SK-N-SH (cell line): ENCODE measurements at regions not wholly inside any gene's neighbourhood (a gene's known extent, or its start where the extent isn't known, plus 50 kb on each side); places are given as distances from the start of the nearest gene placed in this dataset.
"Not testable (repeated sequence)": the region's sequence is repeated elsewhere in the genome, so short reads cannot be mapped to it uniquely, and the experiment has no call there.

Experiments
- CTCF ChIA-PET: fragments of 300-600, 350-600 bp; formaldehyde crosslinking; extraction: SDS; loops from one replicate; lab custom pipeline; 2021; lab: Yijun Ruan, JAX
- POLR2A ChIA-PET: fragments of 350-600 bp; sonication (Branson Sonifier 250); formaldehyde crosslinking; extraction: SDS; loops from one replicate; lab custom pipeline; 2020; ENCODE audit warnings: antibody characterized with exemption, inconsistent platforms; lab: Yijun Ruan, JAX
- DNase-seq: peaks from one replicate; pipeline ENCODE4 v3.0.0; 2012
- H2AFZ ChIP-seq: fragments of 200-600 bp; sonication (generic); 2 replicates; pipeline ENCODE4 v1.8.1; 2016; ENCODE audit warnings: antibody characterized with exemption, mild to moderate bottlenecking, low read depth
- H3F3A ChIP-seq: fragments of 200-600 bp; sonication (generic); replicated peaks from 2 replicates; pipeline ENCODE3; 2016; ENCODE audit warnings: antibody characterized with exemption, mild to moderate bottlenecking; ENCODE audit not compliant: insufficient read depth
- H3K27ac ChIP-seq, 2 experiments: fragments of 200-500 bp in 1 of 2; fragments of 200-600 bp in 1 of 2; sonication (Bioruptor generic) in 1 of 2; sonication (generic), shearing (Covaris generic) in 1 of 2; 2 replicates each; pipeline versions ENCODE4 v1.5.1 to v1.6.1; 2014 to 2016; ENCODE audit warnings: low read depth in 2 of 2, inconsistent platforms in 1 of 2, low read length in 1 of 2, mild to moderate bottlenecking in 1 of 2, mixed read lengths in 1 of 2
- H3K27me3 ChIP-seq: fragments of 200-600 bp; sonication (generic), shearing (Covaris generic); 2 replicates; pipeline ENCODE4 v1.6.1; 2016; ENCODE audit warnings: mixed run types; ENCODE audit not compliant: insufficient read depth
- H3K36me3 ChIP-seq, 2 experiments: fragments of 200-500 bp in 1 of 2; fragments of 200-600 bp in 1 of 2; sonication (Bioruptor generic) in 1 of 2; sonication (generic) in 1 of 2; replicated peaks in 1 of 2; 2 replicates each; pipeline versions ENCODE3 to v1.5.1; 2014 to 2016; ENCODE audit warnings: low read length in 1 of 2, mild to moderate bottlenecking in 1 of 2; ENCODE audit not compliant: insufficient read depth in 2 of 2, control insufficient read depth in 1 of 2
- H3K4me1 ChIP-seq, 2 experiments: fragments of 200-500 bp in 1 of 2; fragments of 200-600 bp in 1 of 2; sonication (Bioruptor generic) in 1 of 2; sonication (generic), shearing (Covaris generic) in 1 of 2; 2 replicates each; pipeline versions ENCODE4 v1.5.1 to v1.6.1; 2014 to 2016; ENCODE audit warnings: low read depth in 1 of 2, low read length in 1 of 2, mixed run types in 1 of 2; ENCODE audit not compliant: insufficient read depth in 2 of 2, control insufficient read depth in 1 of 2
- H3K4me2 ChIP-seq: fragments of 200-600 bp; sonication (generic), shearing (Covaris generic); 2 replicates; pipeline ENCODE4 v1.6.1; 2017; ENCODE audit warnings: mixed run types
- H3K4me3 ChIP-seq, 2 experiments: fragments of 200-500 bp in 1 of 2; fragments of 200-600 bp in 1 of 2; sonication (Bioruptor generic) in 1 of 2; sonication (generic), shearing (Covaris generic) in 1 of 2; 2 replicates each; pipeline versions ENCODE4 v1.5.1 to v1.8.1; 2014 to 2016; ENCODE audit warnings: low read depth in 2 of 2, inconsistent platforms in 1 of 2, low read length in 1 of 2, mild to moderate bottlenecking in 1 of 2, mixed read lengths in 1 of 2, moderate library complexity in 1 of 2
- H3K79me2 ChIP-seq: fragments of 200-600 bp; sonication (generic); 2 replicates; pipeline ENCODE4 v1.8.1; 2017; ENCODE audit warnings: mild to moderate bottlenecking; ENCODE audit not compliant: insufficient read depth
- H3K9ac ChIP-seq: fragments of 200-600 bp; sonication (generic); 2 replicates; pipeline ENCODE4 v1.6.1; 2017; ENCODE audit warnings: mixed run types
- H3K9me2 ChIP-seq: fragments of 200-600 bp; sonication (generic); 2 replicates; pipeline ENCODE4 v1.6.1; 2017; ENCODE audit warnings: mixed run types
- H3K9me3 ChIP-seq: fragments of 200-600 bp; sonication (generic); 2 replicates; pipeline ENCODE4 v1.6.1; 2017; ENCODE audit warnings: mixed run types, mild to moderate bottlenecking, moderate library complexity
- H4K20me1 ChIP-seq: fragments of 200-600 bp; sonication (generic); 2 replicates; pipeline ENCODE4 v1.6.1; 2017; ENCODE audit warnings: mild to moderate bottlenecking, mixed run types; ENCODE audit not compliant: insufficient read depth
- ELF1 ChIP-seq: IDR thresholded peaks from 2 replicates; pipeline ENCODE4 v1.4.0; 2012
- EP300 ChIP-seq, 2 experiments: IDR thresholded peaks; 2 replicates each; pipeline versions ENCODE4 v1.4.0 to v1.6.1; 2012; ENCODE audit warnings: borderline replicate concordance in 1 of 2, low read depth in 1 of 2, low read length in 1 of 2
- EZH2phosphoT487 ChIP-seq: fragments of 200-600 bp; sonication (generic); IDR thresholded peaks from 2 replicates; pipeline ENCODE4 v1.6.1; 2017; ENCODE audit warnings: low read depth, mixed run types, mild to moderate bottlenecking, antibody characterized with exemption, moderate library complexity, borderline replicate concordance
- FOXJ3 ChIP-seq: sonication (generic); formaldehyde crosslinking; IDR thresholded peaks from 2 replicates; pipeline ENCODE4 v1.5.1; 2020; ENCODE audit warnings: mild to moderate bottlenecking, missing genetic modification reagents
- GATA2 ChIP-seq: sonication (generic); formaldehyde crosslinking; IDR thresholded peaks from 2 replicates; pipeline ENCODE4 v1.5.0; 2020; ENCODE audit warnings: mild to moderate bottlenecking, missing genetic modification reagents
- JUND ChIP-seq: IDR thresholded peaks from 2 replicates; pipeline ENCODE4 v1.4.0; 2012
- MEF2A ChIP-seq: IDR thresholded peaks from 2 replicates; pipeline ENCODE4 v1.4.0; 2012; ENCODE audit warnings: low read depth, borderline replicate concordance
- MXI1 ChIP-seq: IDR thresholded peaks from 2 replicates; pipeline ENCODE4 v1.6.1; 2012; ENCODE audit warnings: mild to moderate bottlenecking, low read depth, low read length, improper control_type of control experiment
- NRF1 ChIP-seq: IDR thresholded peaks from 2 replicates; pipeline ENCODE4 v1.6.1; 2012; ENCODE audit warnings: low read depth, mild to moderate bottlenecking, low read length
- POLR2AphosphoS5 ChIP-seq: IDR thresholded peaks from 2 replicates; pipeline ENCODE4 v1.6.1; 2012; ENCODE audit warnings: low read depth, low read length
- RCOR1 ChIP-seq: fragments of 150-350 bp; IDR thresholded peaks from 2 replicates; pipeline ENCODE4 v1.6.1; 2017; ENCODE audit warnings: antibody characterized with exemption, low read length
- SMC3 ChIP-seq: IDR thresholded peaks from 2 replicates; pipeline ENCODE4 v1.6.1; 2012; ENCODE audit warnings: low read depth, low read length, improper control_type of control experiment
- TAF1 ChIP-seq: IDR thresholded peaks from 2 replicates; pipeline ENCODE4 v1.6.1; 2012; ENCODE audit warnings: low read depth, mild to moderate bottlenecking, low read length, moderate library complexity, borderline replicate concordance
- TCF12 ChIP-seq: IDR thresholded peaks from 2 replicates; pipeline ENCODE4 v1.4.0; 2012
- YY1 ChIP-seq: IDR thresholded peaks from 2 replicates; pipeline ENCODE4 v1.4.0; 2012; ENCODE audit warnings: low read depth, mild to moderate bottlenecking
- WGBS: methylation state at CpG from one replicate; pipeline ENCODE4 v1.1.6; 2017; ENCODE audit warnings: low lambda C conversion rate; 5-methylcytosine and 5-hydroxymethylcytosine counted together
- TF ChIP-seq, protein P1 (sequence below): IDR thresholded peaks from 2 replicates; pipeline ENCODE4; 2012
- TF ChIP-seq, protein P2 (sequence below): fragments of 150-350 bp; IDR thresholded peaks from 2 replicates; pipeline ENCODE4 v1.6.1; 2016; ENCODE audit warnings: mild to moderate bottlenecking, low read depth, low read length
- TF ChIP-seq, protein P3 (sequence below): IDR thresholded peaks from 2 replicates; pipeline ENCODE4 v1.4.0; 2012; ENCODE audit warnings: low read depth
- TF ChIP-seq, protein P4 (sequence below): fragments of 150-350 bp; IDR thresholded peaks from 2 replicates; pipeline ENCODE4 v1.6.1; 2017; ENCODE audit warnings: antibody characterized with exemption, low read length, low read depth, borderline replicate concordance
- TF ChIP-seq, protein P5 (sequence below): IDR thresholded peaks from 2 replicates; pipeline ENCODE4 v1.4.0; 2012; ENCODE audit warnings: low read depth, borderline replicate concordance

DNA sequence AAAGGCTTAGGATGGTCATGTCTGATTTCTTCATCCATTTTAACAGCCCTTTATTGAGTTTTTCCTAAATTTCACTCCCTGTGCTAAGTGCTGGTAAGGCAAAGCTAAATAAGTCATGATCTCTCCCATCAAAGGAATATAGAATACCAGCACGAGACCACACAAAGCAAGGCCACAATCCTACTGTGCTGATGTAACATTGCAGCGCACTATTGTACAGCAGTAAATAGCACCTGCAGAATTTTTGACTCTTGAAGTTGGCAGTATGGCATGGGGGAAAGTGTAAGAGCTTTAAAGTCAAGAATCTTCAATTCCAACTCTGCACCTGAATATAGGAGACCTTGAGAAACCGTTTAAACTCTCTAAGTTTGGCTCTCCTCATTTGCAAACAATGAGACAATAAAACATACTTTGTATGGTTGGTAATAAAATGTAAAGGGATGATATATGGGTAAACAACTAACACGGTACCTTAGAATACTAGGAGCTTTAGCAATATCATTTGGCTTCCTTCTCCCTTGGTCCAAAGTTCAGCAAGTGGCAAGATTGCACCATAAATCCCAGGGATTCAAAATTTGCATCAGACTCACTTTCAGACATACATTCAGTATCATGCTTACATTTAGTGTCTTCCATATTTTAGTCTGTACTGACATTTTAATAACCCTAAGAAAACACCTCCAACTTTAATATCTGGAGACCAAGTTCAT lies 132.9 kb upstream of the PRDX6 start:
- DNase-seq, result no peak
- no peaks in the 10 kb centered on the region for H4K20me1 ChIP-seq
- 64% methylated on average over 4 of the region's 4 CpGs for WGBS
- H3K4me1 ChIP-seq, result no peaks in the 10 kb centered on the region
- no peaks in the 10 kb centered on the region for H3K36me3 ChIP-seq
- H3K27ac ChIP-seq, result no peak overlapping the region
- no peaks in the 10 kb centered on the region for H3K9me3 ChIP-seq
- peaks cover 5% of the 10 kb centered on the region for H3F3A ChIP-seq
- H3K9ac ChIP-seq, result no peak overlapping the region
- H3K79me2 ChIP-seq, result no peaks in the 10 kb centered on the region
- no peaks in the 10 kb centered on the region for H3K9me2 ChIP-seq
- H3K4me3 ChIP-seq, result no peak overlapping the region
- H3K27me3 ChIP-seq, result no peaks in the 10 kb centered on the region
- CTCF ChIA-PET, result interaction anchor here (0.6 kb wide), 1 partner anchor 1399 kb away, joined by 3 read pairs; no protein-coding TSS in a partner anchor
- H2AFZ ChIP-seq, result no peak overlapping the region
- TF ChIP-seq GATA2 (CRISPR knock-in tag) (no peak), JUND (no peak), MEF2A (no peak)
- POLR2A ChIA-PET, result no interaction called here
- no peak overlapping the region for H3K4me2 ChIP-seq

DNA sequence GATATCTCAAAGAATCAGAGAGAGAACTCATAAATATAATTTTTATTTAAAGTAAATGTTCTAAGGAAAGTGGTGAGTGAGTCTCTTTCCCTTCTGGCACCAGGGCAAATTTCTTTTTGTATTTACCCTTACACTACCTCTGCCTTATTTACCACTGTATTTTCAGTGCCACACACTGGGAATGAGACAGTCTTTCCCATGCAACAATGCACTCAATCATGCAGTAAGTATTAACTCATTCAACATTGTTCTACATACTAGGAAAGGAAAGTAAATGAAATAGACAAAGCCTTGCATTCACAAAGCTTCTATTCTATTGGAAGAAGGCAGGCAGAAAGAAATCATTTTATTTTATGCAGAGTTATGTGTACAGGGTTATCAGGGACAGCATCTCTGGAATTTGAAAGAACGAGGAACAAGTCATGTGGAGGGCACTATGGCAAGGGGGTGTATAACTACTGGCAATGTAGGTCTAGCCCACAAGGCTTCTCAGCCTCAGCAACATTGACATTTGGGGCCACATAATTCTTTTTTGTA lies 129.8 kb upstream of the PRDX6 start:
- H3K9me3 ChIP-seq, result no peaks in the 10 kb centered on the region
- WGBS, result 52% methylated on average over 1 of the region's 1 CpG
- no peaks in the 10 kb centered on the region for H4K20me1 ChIP-seq
- H3F3A ChIP-seq, result no peaks in the 10 kb centered on the region
- H3K27ac ChIP-seq, result no peak overlapping the region
- no peak for TF ChIP-seq FOXJ3
- no peak for TF ChIP-seq ELF1
- TF ChIP-seq EP300 (IDR thresholded peaks at IDR 0.05; ENCODE audit: borderline replicate concordance in 1 of 2, low read depth in 1 of 2, low read length in 1 of 2), result no peak
- no peak for TF ChIP-seq JUND
- TF ChIP-seq SMC3, result no peak
- no peak for TF ChIP-seq TAF1
- TF ChIP-seq GATA2 (CRISPR knock-in tag), result no peak
- TF ChIP-seq EZH2phosphoT487, result no peak
- TF ChIP-seq, protein P1, sequence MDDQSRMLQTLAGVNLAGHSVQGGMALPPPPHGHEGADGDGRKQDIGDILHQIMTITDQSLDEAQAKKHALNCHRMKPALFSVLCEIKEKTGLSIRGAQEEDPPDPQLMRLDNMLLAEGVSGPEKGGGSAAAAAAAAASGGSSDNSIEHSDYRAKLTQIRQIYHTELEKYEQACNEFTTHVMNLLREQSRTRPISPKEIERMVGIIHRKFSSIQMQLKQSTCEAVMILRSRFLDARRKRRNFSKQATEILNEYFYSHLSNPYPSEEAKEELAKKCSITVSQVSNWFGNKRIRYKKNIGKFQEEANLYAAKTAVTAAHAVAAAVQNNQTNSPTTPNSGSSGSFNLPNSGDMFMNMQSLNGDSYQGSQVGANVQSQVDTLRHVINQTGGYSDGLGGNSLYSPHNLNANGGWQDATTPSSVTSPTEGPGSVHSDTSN, result no peak
- no peak for TF ChIP-seq MXI1
- TF ChIP-seq TCF12, result no peak
- no peak for TF ChIP-seq YY1
- TF ChIP-seq, protein P2, sequence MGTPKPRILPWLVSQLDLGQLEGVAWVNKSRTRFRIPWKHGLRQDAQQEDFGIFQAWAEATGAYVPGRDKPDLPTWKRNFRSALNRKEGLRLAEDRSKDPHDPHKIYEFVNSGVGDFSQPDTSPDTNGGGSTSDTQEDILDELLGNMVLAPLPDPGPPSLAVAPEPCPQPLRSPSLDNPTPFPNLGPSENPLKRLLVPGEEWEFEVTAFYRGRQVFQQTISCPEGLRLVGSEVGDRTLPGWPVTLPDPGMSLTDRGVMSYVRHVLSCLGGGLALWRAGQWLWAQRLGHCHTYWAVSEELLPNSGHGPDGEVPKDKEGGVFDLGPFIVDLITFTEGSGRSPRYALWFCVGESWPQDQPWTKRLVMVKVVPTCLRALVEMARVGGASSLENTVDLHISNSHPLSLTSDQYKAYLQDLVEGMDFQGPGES, result no peak
- TF ChIP-seq, protein P3, sequence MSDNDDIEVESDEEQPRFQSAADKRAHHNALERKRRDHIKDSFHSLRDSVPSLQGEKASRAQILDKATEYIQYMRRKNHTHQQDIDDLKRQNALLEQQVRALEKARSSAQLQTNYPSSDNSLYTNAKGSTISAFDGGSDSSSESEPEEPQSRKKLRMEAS, result no peak
- TF ChIP-seq, protein P4, sequence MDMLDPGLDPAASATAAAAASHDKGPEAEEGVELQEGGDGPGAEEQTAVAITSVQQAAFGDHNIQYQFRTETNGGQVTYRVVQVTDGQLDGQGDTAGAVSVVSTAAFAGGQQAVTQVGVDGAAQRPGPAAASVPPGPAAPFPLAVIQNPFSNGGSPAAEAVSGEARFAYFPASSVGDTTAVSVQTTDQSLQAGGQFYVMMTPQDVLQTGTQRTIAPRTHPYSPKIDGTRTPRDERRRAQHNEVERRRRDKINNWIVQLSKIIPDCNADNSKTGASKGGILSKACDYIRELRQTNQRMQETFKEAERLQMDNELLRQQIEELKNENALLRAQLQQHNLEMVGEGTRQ, result no peak
- TF ChIP-seq POLR2AphosphoS5, result no peak
- TF ChIP-seq, protein P5, sequence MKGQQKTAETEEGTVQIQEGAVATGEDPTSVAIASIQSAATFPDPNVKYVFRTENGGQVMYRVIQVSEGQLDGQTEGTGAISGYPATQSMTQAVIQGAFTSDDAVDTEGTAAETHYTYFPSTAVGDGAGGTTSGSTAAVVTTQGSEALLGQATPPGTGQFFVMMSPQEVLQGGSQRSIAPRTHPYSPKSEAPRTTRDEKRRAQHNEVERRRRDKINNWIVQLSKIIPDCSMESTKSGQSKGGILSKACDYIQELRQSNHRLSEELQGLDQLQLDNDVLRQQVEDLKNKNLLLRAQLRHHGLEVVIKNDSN, result no peak
- no peak for TF ChIP-seq NRF1
- no peak for TF ChIP-seq RCOR1
- TF ChIP-seq MEF2A, result no peak
- TF ChIP-seq, all 33 proteins: peak for 0
- Histone ChIP-seq H3K79me2 (no peaks in the 10 kb centered on the region), H2AFZ (no peak overlapping the region), H3K36me3 (no peaks in the 10 kb centered on the region), H3K9me2 (no peaks in the 10 kb centered on the region), H3K9ac (no peak overlapping the region), H3K27me3 (no peaks in the 10 kb centered on the region), H3K4me2 (no peak overlapping the region), H3K4me1 (no peaks in the 10 kb centered on the region), H3K4me3 (no peak overlapping the region)
- DNase-seq, result no peak
- ChIA-PET POLR2A (no interaction called here), CTCF (no interaction called here)

DNA sequence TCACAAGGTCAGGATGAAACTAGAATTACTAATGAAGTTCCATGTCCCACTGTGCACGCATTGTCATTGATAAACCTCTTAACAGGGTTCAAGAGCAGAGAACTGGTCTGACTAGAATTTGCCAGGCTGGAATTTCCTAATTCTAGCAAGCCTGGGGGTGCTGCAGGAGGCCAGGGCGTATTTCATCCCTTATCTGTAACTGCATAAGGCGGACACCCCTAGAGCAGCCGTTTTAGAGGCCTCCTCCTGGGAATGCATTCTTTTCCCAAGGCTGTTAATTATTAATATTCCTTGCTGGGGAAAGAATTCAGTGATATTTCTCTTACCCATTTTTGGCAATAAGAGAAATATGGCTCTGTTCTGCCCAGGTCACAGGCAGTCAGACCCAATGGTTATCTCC lies 124.5 kb upstream of the PRDX6 start:
- H3K4me1 ChIP-seq, H3F3A ChIP-seq, H2AFZ ChIP-seq, H4K20me1 ChIP-seq, H3K4me3 ChIP-seq, DNase-seq, H3K36me3 ChIP-seq, H3K4me2 ChIP-seq, POLR2A ChIA-PET, H3K9ac ChIP-seq, H3K9me3 ChIP-seq, H3K27ac ChIP-seq, H3K9me2 ChIP-seq, H3K79me2 ChIP-seq, H3K27me3 ChIP-seq, CTCF ChIA-PET: not testable (repeated sequence)
- WGBS, result 81% methylated on average over 4 of the region's 4 CpGs
